ENCODE measurements at regions not wholly inside any gene's neighbourhood (a gene's known extent, or its start where the extent isn't known, plus 50 kb on each side); places are given as distances from the start of the nearest gene placed in this dataset.

GRCh38 chr2:101597347-101597944, 100.1 kb upstream of the MAP4K4 start:
- TF ChIP-seq POLR2A (IDR thresholded peaks at IDR 0.05), result no peak
- no peak for TF ChIP-seq CTCF (IDR thresholded peaks at IDR 0.05)

Measured in ovary (tissue), 3 donors.